Astrocyte (in vitro differentiated cells and primary cell): ENCODE measurements at regions not wholly inside any gene's neighbourhood (a gene's known extent, or its start where the extent isn't known, plus 50 kb on each side); places are given as distances from the start of the nearest gene placed in this dataset.

Experiments
- DNase-seq: peaks from one replicate; pipeline ENCODE4 v3.0.0-alpha.2; 2010; ENCODE audit warnings: low read depth
- FAIRE-seq: peaks from 2 replicates; lab custom pipeline; 2011; peaks lifted over from hg19 to GRCh38; lab: Jason Lieb, UNC
- H2AFZ ChIP-seq: 2 replicates; pipeline ENCODE4 v1.6.0; 2012; ENCODE audit warnings: low read depth, low read length, inconsistent platforms
- H3K27ac ChIP-seq: 2 replicates; pipeline ENCODE4 v1.5.1; 2011; ENCODE audit warnings: low read depth, low read length, inconsistent platforms
- H3K27me3 ChIP-seq: 2 replicates; pipeline ENCODE4 v1.6.0; 2011; ENCODE audit warnings: low read length, inconsistent platforms; ENCODE audit not compliant: insufficient read depth
- H3K36me3 ChIP-seq: 2 replicates; pipeline ENCODE4 v1.5.1; 2011; ENCODE audit warnings: low read length, inconsistent platforms; ENCODE audit not compliant: insufficient read depth
- H3K4me1 ChIP-seq: 2 replicates; pipeline ENCODE4 v1.5.1; 2011; ENCODE audit warnings: low read length, inconsistent platforms; ENCODE audit not compliant: insufficient read depth
- H3K4me2 ChIP-seq: 2 replicates; pipeline ENCODE4 v1.6.0; 2012; ENCODE audit warnings: low read length, inconsistent platforms
- H3K4me3 ChIP-seq: 2 replicates; pipeline ENCODE4 v1.5.1; 2011; ENCODE audit warnings: low read depth, mild to moderate bottlenecking, low read length, inconsistent platforms; ENCODE audit not compliant: insufficient read depth
- H3K79me2 ChIP-seq: 2 replicates; pipeline ENCODE4 v1.6.0; 2012; ENCODE audit warnings: mild to moderate bottlenecking, low read length, inconsistent platforms; ENCODE audit not compliant: insufficient read depth
- H3K9ac ChIP-seq: 2 replicates; pipeline ENCODE4 v1.6.0; 2012; ENCODE audit warnings: mild to moderate bottlenecking, low read length, inconsistent platforms
- H3K9me3 ChIP-seq: 2 replicates; pipeline ENCODE4 v1.5.1; 2012; ENCODE audit warnings: low read depth, mild to moderate bottlenecking, low read length, inconsistent platforms; ENCODE audit not compliant: insufficient read depth
- H4K20me1 ChIP-seq: 2 replicates; pipeline ENCODE4 v1.6.0; 2012; ENCODE audit warnings: low read length, inconsistent platforms; ENCODE audit not compliant: insufficient read depth
- H3K27ac Mint-ChIP-seq: one replicate; pipeline ENCODE4 v1.8.0; 2021; ENCODE audit warnings: mild to moderate bottlenecking, mixed read lengths; ENCODE audit not compliant: unreplicated experiment
- H3K27me3 Mint-ChIP-seq: one replicate; pipeline ENCODE4 v1.8.0; 2021; ENCODE audit warnings: low read depth, mixed read lengths; ENCODE audit not compliant: unreplicated experiment
- H3K36me3 Mint-ChIP-seq: one replicate; pipeline ENCODE4 v1.8.0; 2021; ENCODE audit warnings: low read depth, mixed read lengths; ENCODE audit not compliant: unreplicated experiment
- H3K4me1 Mint-ChIP-seq: one replicate; pipeline ENCODE4 v1.8.0; 2021; ENCODE audit warnings: low read depth, mixed read lengths; ENCODE audit not compliant: unreplicated experiment
- H3K4me3 Mint-ChIP-seq: one replicate; pipeline ENCODE4 v1.8.0; 2021; ENCODE audit warnings: mild to moderate bottlenecking, moderate library complexity, mixed read lengths; ENCODE audit not compliant: unreplicated experiment
- H3K9me3 Mint-ChIP-seq: one replicate; pipeline ENCODE4 v1.8.0; 2021; ENCODE audit warnings: mild to moderate bottlenecking, mixed read lengths; ENCODE audit not compliant: unreplicated experiment
- EZH2 ChIP-seq: IDR thresholded peaks from 2 replicates; pipeline ENCODE4 v1.6.1; 2012; ENCODE audit warnings: mild to moderate bottlenecking, low read length, inconsistent platforms; ENCODE audit not compliant: insufficient read depth
- TF ChIP-seq, protein P1 (sequence below): IDR thresholded peaks from 2 replicates; pipeline ENCODE4 v1.5.1; 2011; ENCODE audit warnings: low read depth, mild to moderate bottlenecking, inconsistent platforms, low read length, moderate library complexity; ENCODE audit not compliant: insufficient read depth

DNA sequence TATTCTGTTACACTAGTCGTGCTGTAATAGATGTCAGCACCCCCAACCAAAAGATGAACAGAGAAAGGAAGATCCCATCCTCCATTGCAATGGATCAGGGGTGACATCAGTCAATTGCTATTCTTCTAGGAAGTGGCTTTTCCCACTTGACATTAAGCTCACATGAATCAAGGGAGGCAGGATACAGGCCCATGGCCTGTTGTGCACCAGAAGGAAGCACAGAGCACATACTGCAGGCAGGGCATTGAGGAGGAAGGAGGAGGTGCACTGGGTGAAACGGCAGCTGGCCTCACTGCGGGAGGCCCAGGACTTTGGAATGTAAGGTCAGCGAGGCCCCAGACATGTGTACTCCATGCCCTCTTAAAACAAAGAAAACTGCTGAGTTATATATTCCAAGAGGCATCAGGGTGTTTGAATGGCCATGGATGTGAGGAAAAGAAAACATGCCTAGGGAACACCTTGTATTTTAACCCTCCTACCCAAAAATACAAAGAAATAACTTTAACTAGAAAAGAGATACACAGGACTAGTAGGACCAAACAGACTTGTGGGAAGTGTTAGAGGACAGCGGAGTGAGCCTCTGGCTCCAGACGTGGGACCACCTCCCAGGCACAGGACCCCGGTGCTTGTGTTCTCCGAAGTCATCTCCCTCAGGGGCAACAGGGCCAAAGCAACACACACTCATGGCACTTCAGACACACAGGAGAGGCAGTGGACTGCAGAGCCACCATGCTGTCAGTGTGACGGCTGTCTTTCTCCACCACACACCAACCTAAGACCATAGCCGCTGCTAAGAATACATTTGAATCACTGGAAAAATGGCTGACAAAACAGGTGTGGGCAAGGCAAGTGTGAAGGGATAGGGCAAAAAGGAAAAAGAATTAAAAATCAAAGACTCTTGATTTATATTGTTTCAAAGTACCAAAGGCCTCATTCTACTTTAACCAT, 51.4 kb upstream of the RIOK3 start:
- Mint-ChIP-seq H3K27me3 (no peaks in the 10 kb centered on the region), H3K36me3 (peaks cover 14% of the 10 kb centered on the region), H3K9me3 (no peaks in the 10 kb centered on the region), H3K4me1 (peaks cover 38% of the 10 kb centered on the region), H3K4me3 (peak overlapping the region; percentile 10), H3K27ac (peak overlapping the region; percentile 99)
- Histone ChIP-seq H3K79me2 (no peaks in the 10 kb centered on the region), H3K27ac (peak overlapping the region; percentile 52), H3K36me3 (no peaks in the 10 kb centered on the region), H3K9ac (peak overlapping the region; percentile 3), H3K4me1 (peaks cover 22% of the 10 kb centered on the region), H3K27me3 (no peaks in the 10 kb centered on the region), H3K9me3 (no peaks in the 10 kb centered on the region), H3K4me2 (peak overlapping the region; percentile 47), H3K4me3 (no peak overlapping the region), H2AFZ (peak overlapping the region; percentile 36), H4K20me1 (no peaks in the 10 kb centered on the region)
- DNase-seq (peak; percentile 69), FAIRE-seq (no peak)
- TF ChIP-seq EZH2: no peak
- TF ChIP-seq, protein P1, sequence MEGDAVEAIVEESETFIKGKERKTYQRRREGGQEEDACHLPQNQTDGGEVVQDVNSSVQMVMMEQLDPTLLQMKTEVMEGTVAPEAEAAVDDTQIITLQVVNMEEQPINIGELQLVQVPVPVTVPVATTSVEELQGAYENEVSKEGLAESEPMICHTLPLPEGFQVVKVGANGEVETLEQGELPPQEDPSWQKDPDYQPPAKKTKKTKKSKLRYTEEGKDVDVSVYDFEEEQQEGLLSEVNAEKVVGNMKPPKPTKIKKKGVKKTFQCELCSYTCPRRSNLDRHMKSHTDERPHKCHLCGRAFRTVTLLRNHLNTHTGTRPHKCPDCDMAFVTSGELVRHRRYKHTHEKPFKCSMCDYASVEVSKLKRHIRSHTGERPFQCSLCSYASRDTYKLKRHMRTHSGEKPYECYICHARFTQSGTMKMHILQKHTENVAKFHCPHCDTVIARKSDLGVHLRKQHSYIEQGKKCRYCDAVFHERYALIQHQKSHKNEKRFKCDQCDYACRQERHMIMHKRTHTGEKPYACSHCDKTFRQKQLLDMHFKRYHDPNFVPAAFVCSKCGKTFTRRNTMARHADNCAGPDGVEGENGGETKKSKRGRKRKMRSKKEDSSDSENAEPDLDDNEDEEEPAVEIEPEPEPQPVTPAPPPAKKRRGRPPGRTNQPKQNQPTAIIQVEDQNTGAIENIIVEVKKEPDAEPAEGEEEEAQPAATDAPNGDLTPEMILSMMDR: no peak
